Peyer's patch (tissue), 4 donors: ENCODE measurements at regions not wholly inside any gene's neighbourhood (a gene's known extent, or its start where the extent isn't known, plus 50 kb on each side); places are given as distances from the start of the nearest gene placed in this dataset.

Experiments used
- CTCF ChIP-seq, 6 experiments: fragments of 450-650 bp in 4 of 6; fragments of 200-600 bp in 2 of 6; sonication (generic) in 1 of 6; IDR thresholded peaks; one replicate each; pipeline ENCODE4 v1.5.1; 2017 to 2019; ENCODE audit warnings: antibody characterized with exemption in 6 of 6, mild to moderate bottlenecking in 3 of 6, moderate library complexity in 1 of 6
- POLR2A ChIP-seq, 2 donors: fragments of 450-650 bp; IDR thresholded peaks; one replicate each; pipeline ENCODE4 v1.5.1; 2017; ENCODE audit warnings: antibody characterized with exemption in 2 of 2, mild to moderate bottlenecking in 2 of 2, moderate library complexity in 2 of 2

- TF ChIP-seq CTCF (IDR thresholded peaks at IDR 0.05) (no peak), POLR2A (IDR thresholded peaks at IDR 0.05) (no peak)
Observed at GRCh38 chr4:153141238-153141637, 63.0 kb upstream of the TRIM2 start.
